ENCODE measurements at regions not wholly inside any gene's neighbourhood (a gene's known extent, or its start where the extent isn't known, plus 50 kb on each side); places are given as distances from the start of the nearest gene placed in this dataset.

GRCh38 chr4:117477925-117478324, 392.5 kb upstream of the TRAM1L1 start:
- WGBS, 2 donors: 66 to 73% methylated on average over 2 of the region's 2 CpGs
- no peak for ATAC-seq (ENCODE audit: low FRiP score)
- no peak for DNase-seq

GRCh38 chr4:117478702-117479101, 393.3 kb upstream of the TRAM1L1 start:
- no peak overlapping the region for H3K4me3 ChIP-seq (ENCODE audit: low read length in 2 of 2)
- H3K36me3 ChIP-seq (ENCODE audit: control insufficient read depth in 1 of 2, insufficient read depth in 2 of 2, low read length in 1 of 2): no peaks in the 10 kb centered on the region
- ATAC-seq (ENCODE audit: low FRiP score) (no peak), DNase-seq (no peak)
- no peaks in the 10 kb centered on the region for H3K4me1 ChIP-seq (ENCODE audit: control insufficient read depth in 1 of 2, insufficient read depth in 2 of 2, low read length in 2 of 2)
- no peaks in the 10 kb centered on the region for H3K9me3 ChIP-seq (ENCODE audit: control insufficient read depth, low read length)
- H3K27me3 ChIP-seq (ENCODE audit: control insufficient read depth in 1 of 2, insufficient read depth in 2 of 2, low read length in 1 of 2): no peaks in the 10 kb centered on the region
- no peak overlapping the region for H3K27ac ChIP-seq (ENCODE audit: low read depth in 1 of 2, low read length in 2 of 2)
- intact Hi-C loops (cut with DNase I): no loop called here

More at GRCh38 chr4:117477925-117478324, 392.5 kb upstream of the TRAM1L1 start:
- Histone ChIP-seq H3K9me3 (ENCODE audit: control insufficient read depth, low read length) (no peaks in the 10 kb centered on the region), H3K4me3 (ENCODE audit: low read length in 2 of 2) (no peak overlapping the region), H3K27ac (ENCODE audit: low read depth in 1 of 2, low read length in 2 of 2) (no peak overlapping the region), H3K27me3 (ENCODE audit: control insufficient read depth in 1 of 2, insufficient read depth in 2 of 2, low read length in 1 of 2) (no peaks in the 10 kb centered on the region), H3K4me1 (ENCODE audit: control insufficient read depth in 1 of 2, insufficient read depth in 2 of 2, low read length in 2 of 2) (no peaks in the 10 kb centered on the region), H3K36me3 (ENCODE audit: control insufficient read depth in 1 of 2, insufficient read depth in 2 of 2, low read length in 1 of 2) (no peaks in the 10 kb centered on the region)
- intact Hi-C loops (cut with DNase I): no loop called here

GRCh38 chr4:117479673-117480072, 394.3 kb upstream of the TRAM1L1 start:
- no peak for ATAC-seq (ENCODE audit: low FRiP score)
- WGBS, 2 donors: 75 to 86% methylated on average over 6 of the region's 6 CpGs
- no peak for DNase-seq
- no peaks in the 10 kb centered on the region for H3K27me3 ChIP-seq (ENCODE audit: control insufficient read depth in 1 of 2, insufficient read depth in 2 of 2, low read length in 1 of 2)
- no peak overlapping the region for H3K4me3 ChIP-seq (ENCODE audit: low read length in 2 of 2)
- intact Hi-C loops (cut with DNase I): no loop called here
- no peak overlapping the region for H3K27ac ChIP-seq (ENCODE audit: low read depth in 1 of 2, low read length in 2 of 2)
- no peaks in the 10 kb centered on the region for H3K9me3 ChIP-seq (ENCODE audit: control insufficient read depth, low read length)
- no peaks in the 10 kb centered on the region for H3K4me1 ChIP-seq (ENCODE audit: control insufficient read depth in 1 of 2, insufficient read depth in 2 of 2, low read length in 2 of 2)
- H3K36me3 ChIP-seq (ENCODE audit: control insufficient read depth in 1 of 2, insufficient read depth in 2 of 2, low read length in 1 of 2): no peaks in the 10 kb centered on the region

DNA sequence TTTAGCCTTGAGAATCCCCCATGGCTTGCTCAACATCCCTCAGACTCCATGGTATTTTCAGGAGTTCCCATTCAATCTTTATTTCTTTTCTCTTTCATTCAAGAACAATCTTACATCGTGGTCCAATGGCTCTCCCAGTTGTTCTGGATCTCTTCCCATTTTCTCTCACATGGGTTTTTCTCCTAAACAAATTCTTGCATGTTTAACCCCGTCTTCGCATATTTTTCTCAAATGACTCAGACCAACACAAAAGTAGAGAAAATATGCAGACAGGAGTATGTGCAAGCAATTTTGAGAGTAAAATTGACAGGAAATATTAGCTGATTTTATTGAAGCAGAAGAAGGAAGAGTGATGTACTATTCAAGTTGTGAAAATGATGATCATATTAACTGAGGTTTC, 396.4 kb upstream of the TRAM1L1 start:
- 31 to 45% methylated on average over 3 of the region's 3 CpGs for WGBS, 2 donors
- no peaks in the 10 kb centered on the region for H3K27me3 ChIP-seq (ENCODE audit: control insufficient read depth in 1 of 2, insufficient read depth in 2 of 2, low read length in 1 of 2)
- ATAC-seq (ENCODE audit: low FRiP score) (no peak), DNase-seq (no peak)
- H3K36me3 ChIP-seq (ENCODE audit: control insufficient read depth in 1 of 2, insufficient read depth in 2 of 2, low read length in 1 of 2): no peaks in the 10 kb centered on the region
- no peaks in the 10 kb centered on the region for H3K4me1 ChIP-seq (ENCODE audit: control insufficient read depth in 1 of 2, insufficient read depth in 2 of 2, low read length in 2 of 2)
- H3K4me3 ChIP-seq (ENCODE audit: low read length in 2 of 2): no peak overlapping the region
- H3K27ac ChIP-seq (ENCODE audit: low read depth in 1 of 2, low read length in 2 of 2): no peak overlapping the region
- intact Hi-C loops (cut with DNase I): no loop called here
- H3K9me3 ChIP-seq (ENCODE audit: control insufficient read depth, low read length): no peaks in the 10 kb centered on the region

DNA sequence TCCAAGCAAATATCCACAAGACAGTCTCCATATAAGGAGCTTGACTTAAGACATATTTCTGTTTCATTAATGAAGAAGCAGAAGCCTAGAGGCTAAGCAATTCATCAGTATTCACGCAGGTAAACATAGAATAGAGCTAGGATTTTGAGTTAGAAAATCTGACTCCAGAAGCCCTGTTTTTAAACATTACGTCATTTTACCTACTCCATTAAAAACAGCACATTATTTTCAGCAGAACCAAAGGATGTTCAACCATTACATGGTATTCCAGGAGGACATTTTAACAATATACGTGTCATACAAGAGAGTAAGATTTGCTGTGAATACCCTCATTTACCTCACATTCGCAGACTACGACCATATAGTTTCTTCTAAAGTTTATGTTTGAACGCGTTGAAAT, 403.3 kb upstream of the TRAM1L1 start:
- intact Hi-C loops (cut with DNase I): no loop called here
- Histone ChIP-seq H3K4me3 (ENCODE audit: low read length in 2 of 2) (no peak overlapping the region), H3K4me1 (ENCODE audit: control insufficient read depth in 1 of 2, insufficient read depth in 2 of 2, low read length in 2 of 2) (no peaks in the 10 kb centered on the region), H3K27ac (ENCODE audit: low read depth in 1 of 2, low read length in 2 of 2) (no peak overlapping the region), H3K27me3 (ENCODE audit: control insufficient read depth in 1 of 2, insufficient read depth in 2 of 2, low read length in 1 of 2) (no peaks in the 10 kb centered on the region), H3K36me3 (ENCODE audit: control insufficient read depth in 1 of 2, insufficient read depth in 2 of 2, low read length in 1 of 2) (no peaks in the 10 kb centered on the region), H3K9me3 (ENCODE audit: control insufficient read depth, low read length) (no peaks in the 10 kb centered on the region)
- WGBS, 2 donors: 91 to 93% methylated on average over 7 of the region's 7 CpGs
- ATAC-seq (ENCODE audit: low FRiP score) (no peak), DNase-seq (no peak)

- ATAC-seq (ENCODE audit: low FRiP score) (no peak), DNase-seq (no peak)
- H3K4me1 ChIP-seq (ENCODE audit: control insufficient read depth in 1 of 2, insufficient read depth in 2 of 2, low read length in 2 of 2): no peaks in the 10 kb centered on the region
- no peak overlapping the region for H3K27ac ChIP-seq (ENCODE audit: low read depth in 1 of 2, low read length in 2 of 2)
- no peaks in the 10 kb centered on the region for H3K36me3 ChIP-seq (ENCODE audit: control insufficient read depth in 1 of 2, insufficient read depth in 2 of 2, low read length in 1 of 2)
- H3K4me3 ChIP-seq (ENCODE audit: low read length in 2 of 2): no peak overlapping the region
- no peaks in the 10 kb centered on the region for H3K27me3 ChIP-seq (ENCODE audit: control insufficient read depth in 1 of 2, insufficient read depth in 2 of 2, low read length in 1 of 2)
- H3K9me3 ChIP-seq (ENCODE audit: control insufficient read depth, low read length): no peaks in the 10 kb centered on the region
- WGBS, 2 donors: 81 to 83% methylated on average over 2 of the region's 2 CpGs
- intact Hi-C loops (cut with DNase I): no loop called here
Measured at GRCh38 chr4:117489107-117489506, 403.7 kb upstream of the TRAM1L1 start.

DNA sequence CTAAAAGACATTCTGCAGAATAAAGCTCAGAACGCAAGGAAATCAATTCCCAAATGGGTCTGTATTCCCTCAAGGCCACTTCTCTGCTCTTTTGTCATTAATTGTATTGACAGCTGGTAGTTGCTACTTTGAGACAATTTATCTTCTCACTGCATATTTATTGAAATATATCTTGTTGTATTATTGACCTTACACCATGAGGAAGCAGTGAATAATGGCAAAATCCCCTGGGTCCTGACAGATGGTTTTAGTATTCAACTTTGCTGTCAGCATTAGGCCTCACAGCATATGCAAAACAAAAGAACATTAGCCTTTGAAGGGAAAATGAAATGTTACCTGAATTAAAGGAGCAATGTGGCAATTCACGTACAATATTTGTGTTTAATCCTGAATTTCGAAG, 406.1 kb upstream of the TRAM1L1 start:
- no peak for ATAC-seq (ENCODE audit: low FRiP score)
- Histone ChIP-seq H3K9me3 (ENCODE audit: control insufficient read depth, low read length) (no peaks in the 10 kb centered on the region), H3K4me3 (ENCODE audit: low read length in 2 of 2) (no peak overlapping the region), H3K27me3 (ENCODE audit: control insufficient read depth in 1 of 2, insufficient read depth in 2 of 2, low read length in 1 of 2) (no peaks in the 10 kb centered on the region), H3K36me3 (ENCODE audit: control insufficient read depth in 1 of 2, insufficient read depth in 2 of 2, low read length in 1 of 2) (no peaks in the 10 kb centered on the region), H3K4me1 (ENCODE audit: control insufficient read depth in 1 of 2, insufficient read depth in 2 of 2, low read length in 2 of 2) (no peaks in the 10 kb centered on the region), H3K27ac (ENCODE audit: low read depth in 1 of 2, low read length in 2 of 2) (no peak overlapping the region)
- intact Hi-C loops (cut with DNase I): no loop called here
- WGBS, 2 donors: 28 to 46% methylated on average over 3 of the region's 3 CpGs
- no peak for DNase-seq

- Histone ChIP-seq H3K27ac (ENCODE audit: low read depth in 1 of 2, low read length in 2 of 2) (no peak overlapping the region), H3K4me3 (ENCODE audit: low read length in 2 of 2) (no peak overlapping the region), H3K36me3 (ENCODE audit: control insufficient read depth in 1 of 2, insufficient read depth in 2 of 2, low read length in 1 of 2) (no peaks in the 10 kb centered on the region), H3K9me3 (ENCODE audit: control insufficient read depth, low read length) (no peaks in the 10 kb centered on the region), H3K4me1 (ENCODE audit: control insufficient read depth in 1 of 2, insufficient read depth in 2 of 2, low read length in 2 of 2) (no peaks in the 10 kb centered on the region), H3K27me3 (ENCODE audit: control insufficient read depth in 1 of 2, insufficient read depth in 2 of 2, low read length in 1 of 2) (no peaks in the 10 kb centered on the region)
- no peak for ATAC-seq (ENCODE audit: low FRiP score)
- intact Hi-C loops (cut with DNase I): no loop called here
- DNase-seq: no peak
- WGBS, 2 donors: 75 to 79% methylated on average over 1 of the region's 1 CpG
Measured at GRCh38 chr4:117495802-117496201, 410.4 kb upstream of the TRAM1L1 start.

DNA sequence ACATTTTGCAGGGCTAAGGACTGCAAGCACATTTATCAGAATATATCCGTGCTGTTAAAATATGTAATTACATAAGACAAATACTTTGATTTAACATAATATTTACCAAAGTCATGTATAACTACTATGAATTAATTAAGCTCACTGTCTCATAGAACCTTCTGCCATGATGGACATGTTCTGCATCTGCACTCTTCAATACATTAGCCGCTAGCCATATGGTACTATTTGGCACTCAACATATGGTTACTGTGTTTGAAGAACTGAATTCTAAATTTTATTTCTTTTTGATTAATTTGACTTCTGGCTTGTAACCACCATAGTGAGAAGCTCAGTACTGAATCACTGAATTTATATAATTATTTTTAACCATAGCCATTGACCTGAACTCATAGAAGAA, 427.0 kb upstream of the TRAM1L1 start:
- DNase-seq (no peak), ATAC-seq (ENCODE audit: low FRiP score) (no peak)
- WGBS, 2 donors: 58 to 67% methylated on average over 2 of the region's 2 CpGs

More for the DNA sequence above, 427.0 kb upstream of the TRAM1L1 start:
- H3K4me3 ChIP-seq (ENCODE audit: low read length in 2 of 2): no peak overlapping the region
- H3K4me1 ChIP-seq (ENCODE audit: control insufficient read depth in 1 of 2, insufficient read depth in 2 of 2, low read length in 2 of 2): no peaks in the 10 kb centered on the region
- H3K27me3 ChIP-seq (ENCODE audit: control insufficient read depth in 1 of 2, insufficient read depth in 2 of 2, low read length in 1 of 2): no peaks in the 10 kb centered on the region
- no peaks in the 10 kb centered on the region for H3K9me3 ChIP-seq (ENCODE audit: control insufficient read depth, low read length)
- intact Hi-C loops (cut with DNase I): no loop called here
- no peak overlapping the region for H3K27ac ChIP-seq (ENCODE audit: low read depth in 1 of 2, low read length in 2 of 2)
- H3K36me3 ChIP-seq (ENCODE audit: control insufficient read depth in 1 of 2, insufficient read depth in 2 of 2, low read length in 1 of 2): no peaks in the 10 kb centered on the region
